ENCODE measurements at regions not wholly inside any gene's neighbourhood (a gene's known extent, or its start where the extent isn't known, plus 50 kb on each side); places are given as distances from the start of the nearest gene placed in this dataset.

DNA sequence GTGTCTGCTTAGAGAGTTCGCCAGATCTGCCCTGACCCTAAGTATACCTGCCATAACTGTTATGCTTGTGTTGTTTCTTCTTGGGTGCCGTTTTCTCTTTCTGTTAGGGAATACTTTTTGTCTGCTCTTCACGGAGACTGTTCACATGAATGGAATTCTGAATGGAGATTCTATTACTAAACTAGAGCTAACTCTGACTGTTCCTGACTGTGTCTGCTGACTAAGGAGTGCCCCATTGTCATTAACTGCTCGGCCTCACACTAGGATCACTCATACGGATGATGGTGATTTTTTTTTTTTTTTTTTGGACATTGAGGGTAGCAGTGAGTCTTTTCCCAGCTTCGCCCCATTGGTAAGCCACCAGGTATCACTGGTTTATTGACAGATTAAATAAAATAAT lies 104.8 kb upstream of the SLC8A1 start:
- Histone ChIP-seq H3K27ac (ENCODE audit: poor library complexity, severe bottlenecking) (no peak overlapping the region), H3K27me3 (ENCODE audit: insufficient read depth, poor library complexity, severe bottlenecking) (no peaks in the 10 kb centered on the region), H3K36me3 (ENCODE audit: low read depth) (no peaks in the 10 kb centered on the region), H3K4me1 (ENCODE audit: insufficient read depth, poor library complexity, severe bottlenecking) (no peaks in the 10 kb centered on the region), H3K9me3 (ENCODE audit: severe bottlenecking) (no peaks in the 10 kb centered on the region), H3K4me3 (ENCODE audit: severe bottlenecking) (no peak overlapping the region)
- DNase-seq (ENCODE audit: low spot score): no peak
- TF ChIP-seq, protein P1, sequence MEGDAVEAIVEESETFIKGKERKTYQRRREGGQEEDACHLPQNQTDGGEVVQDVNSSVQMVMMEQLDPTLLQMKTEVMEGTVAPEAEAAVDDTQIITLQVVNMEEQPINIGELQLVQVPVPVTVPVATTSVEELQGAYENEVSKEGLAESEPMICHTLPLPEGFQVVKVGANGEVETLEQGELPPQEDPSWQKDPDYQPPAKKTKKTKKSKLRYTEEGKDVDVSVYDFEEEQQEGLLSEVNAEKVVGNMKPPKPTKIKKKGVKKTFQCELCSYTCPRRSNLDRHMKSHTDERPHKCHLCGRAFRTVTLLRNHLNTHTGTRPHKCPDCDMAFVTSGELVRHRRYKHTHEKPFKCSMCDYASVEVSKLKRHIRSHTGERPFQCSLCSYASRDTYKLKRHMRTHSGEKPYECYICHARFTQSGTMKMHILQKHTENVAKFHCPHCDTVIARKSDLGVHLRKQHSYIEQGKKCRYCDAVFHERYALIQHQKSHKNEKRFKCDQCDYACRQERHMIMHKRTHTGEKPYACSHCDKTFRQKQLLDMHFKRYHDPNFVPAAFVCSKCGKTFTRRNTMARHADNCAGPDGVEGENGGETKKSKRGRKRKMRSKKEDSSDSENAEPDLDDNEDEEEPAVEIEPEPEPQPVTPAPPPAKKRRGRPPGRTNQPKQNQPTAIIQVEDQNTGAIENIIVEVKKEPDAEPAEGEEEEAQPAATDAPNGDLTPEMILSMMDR (IDR thresholded peaks at IDR 0.05; ENCODE audit: poor library complexity, severe bottlenecking): no peak
- ATAC-seq (ENCODE audit: low read depth): no peak

DNA sequence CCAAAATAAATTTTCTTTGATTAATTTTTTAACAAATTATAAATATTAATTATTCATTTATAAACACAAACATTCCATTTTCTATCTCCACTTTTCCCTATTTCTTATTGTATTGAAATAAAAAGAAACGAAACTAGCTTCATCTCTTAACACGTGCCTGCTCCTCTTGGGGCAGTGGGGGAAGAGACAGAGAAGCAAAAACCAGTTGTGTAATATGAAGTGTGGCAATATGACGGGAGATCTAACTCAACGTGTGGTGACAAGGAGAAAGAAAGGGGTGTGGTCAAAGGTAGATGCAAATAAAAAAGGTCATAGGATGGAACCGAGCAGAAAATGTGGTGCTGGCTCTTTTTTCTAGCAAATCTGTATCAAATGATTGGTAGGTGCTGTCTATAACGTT lies 106.9 kb upstream of the SLC8A1 start:
- Histone ChIP-seq H3K4me3 (ENCODE audit: severe bottlenecking) (no peak overlapping the region), H3K27me3 (ENCODE audit: insufficient read depth, poor library complexity, severe bottlenecking) (no peaks in the 10 kb centered on the region), H3K9me3 (ENCODE audit: severe bottlenecking) (no peaks in the 10 kb centered on the region), H3K4me1 (ENCODE audit: insufficient read depth, poor library complexity, severe bottlenecking) (no peaks in the 10 kb centered on the region), H3K36me3 (ENCODE audit: low read depth) (no peaks in the 10 kb centered on the region), H3K27ac (ENCODE audit: poor library complexity, severe bottlenecking) (no peak overlapping the region)
- DNase-seq (ENCODE audit: low spot score): no peak
- ATAC-seq (ENCODE audit: low read depth): no peak
- TF ChIP-seq, protein P1 (IDR thresholded peaks at IDR 0.05; ENCODE audit: poor library complexity, severe bottlenecking): no peak

DNA sequence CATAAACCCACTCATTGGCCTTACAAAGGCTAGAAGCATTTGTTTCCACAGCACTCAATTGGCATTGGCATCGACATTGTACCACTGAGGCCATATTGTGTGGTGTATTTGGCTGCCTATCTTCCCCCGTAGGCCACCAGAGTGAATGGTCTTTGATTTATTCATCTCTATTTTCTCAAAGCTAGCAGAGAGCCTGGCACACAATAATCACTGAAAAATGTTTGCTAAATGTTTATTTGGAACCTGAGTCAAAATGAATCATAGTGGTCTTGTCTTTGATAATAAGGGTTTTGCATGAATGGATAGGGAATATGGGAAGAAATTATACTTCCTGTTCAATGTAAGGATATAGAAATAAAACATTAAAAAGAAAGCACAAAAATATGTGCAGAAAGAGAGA lies 107.3 kb upstream of the SLC8A1 start:
- Histone ChIP-seq H3K27ac (ENCODE audit: poor library complexity, severe bottlenecking) (no peak overlapping the region), H3K36me3 (ENCODE audit: low read depth) (no peaks in the 10 kb centered on the region), H3K4me1 (ENCODE audit: insufficient read depth, poor library complexity, severe bottlenecking) (no peaks in the 10 kb centered on the region), H3K9me3 (ENCODE audit: severe bottlenecking) (no peaks in the 10 kb centered on the region), H3K4me3 (ENCODE audit: severe bottlenecking) (no peak overlapping the region), H3K27me3 (ENCODE audit: insufficient read depth, poor library complexity, severe bottlenecking) (no peaks in the 10 kb centered on the region)
- DNase-seq (ENCODE audit: low spot score) (no peak), ATAC-seq (ENCODE audit: low read depth) (no peak)
- TF ChIP-seq, protein P1 (IDR thresholded peaks at IDR 0.05; ENCODE audit: poor library complexity, severe bottlenecking): no peak

DNA sequence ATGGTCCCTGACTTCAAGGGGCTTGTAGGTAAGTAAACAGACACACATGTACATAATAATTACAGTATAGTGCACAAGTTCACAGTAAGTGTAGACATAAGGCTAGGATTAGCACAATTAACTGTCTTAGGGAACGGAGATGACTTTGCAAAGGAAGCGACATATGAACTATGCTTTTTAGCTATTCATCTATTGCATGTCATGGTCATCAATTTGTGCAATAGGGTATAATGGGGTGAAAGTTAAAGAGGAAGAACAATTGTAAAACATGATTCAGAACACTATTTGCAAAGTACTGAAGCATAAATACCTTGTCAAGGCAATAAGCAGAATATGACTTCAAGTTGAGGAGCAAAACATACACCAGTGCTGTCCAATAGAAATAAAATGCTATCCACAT lies 112.3 kb upstream of the SLC8A1 start:
- ATAC-seq (ENCODE audit: low read depth): no peak
- Histone ChIP-seq H3K4me3 (ENCODE audit: severe bottlenecking) (no peak overlapping the region), H3K9me3 (ENCODE audit: severe bottlenecking) (no peaks in the 10 kb centered on the region), H3K4me1 (ENCODE audit: insufficient read depth, poor library complexity, severe bottlenecking) (no peaks in the 10 kb centered on the region), H3K27me3 (ENCODE audit: insufficient read depth, poor library complexity, severe bottlenecking) (no peaks in the 10 kb centered on the region), H3K36me3 (ENCODE audit: low read depth) (no peaks in the 10 kb centered on the region), H3K27ac (ENCODE audit: poor library complexity, severe bottlenecking) (no peak overlapping the region)
- no peak for DNase-seq (ENCODE audit: low spot score)
- TF ChIP-seq, protein P1 (IDR thresholded peaks at IDR 0.05; ENCODE audit: poor library complexity, severe bottlenecking): no peak

DNA sequence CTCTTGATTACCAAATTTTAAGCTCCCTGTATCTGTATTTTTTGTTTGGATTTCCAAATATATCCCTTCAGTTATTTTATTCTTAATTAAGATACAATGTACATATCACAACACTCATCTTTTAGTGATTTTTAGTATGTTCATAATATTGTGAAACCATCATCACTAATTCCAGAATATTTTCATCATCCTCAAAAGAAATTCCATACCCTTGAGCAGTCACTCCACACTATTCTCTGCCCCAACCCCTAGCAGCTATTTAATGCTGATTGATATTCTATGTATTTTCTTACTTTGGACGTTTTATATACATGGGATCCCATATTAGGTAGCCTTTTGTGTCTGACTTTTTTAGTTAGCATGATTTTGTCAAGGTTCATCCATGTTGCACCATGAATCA lies 127.4 kb upstream of the SLC8A1 start:
- Histone ChIP-seq H3K4me3 (ENCODE audit: severe bottlenecking) (no peak overlapping the region), H3K9me3 (ENCODE audit: severe bottlenecking) (no peaks in the 10 kb centered on the region), H3K4me1 (ENCODE audit: insufficient read depth, poor library complexity, severe bottlenecking) (no peaks in the 10 kb centered on the region), H3K36me3 (ENCODE audit: low read depth) (no peaks in the 10 kb centered on the region), H3K27me3 (ENCODE audit: insufficient read depth, poor library complexity, severe bottlenecking) (no peaks in the 10 kb centered on the region), H3K27ac (ENCODE audit: poor library complexity, severe bottlenecking) (no peak overlapping the region)
- TF ChIP-seq, protein P1 (IDR thresholded peaks at IDR 0.05; ENCODE audit: poor library complexity, severe bottlenecking): no peak
- no peak for DNase-seq (ENCODE audit: low spot score)
- ATAC-seq (ENCODE audit: low read depth): no peak

All from RWPE2 (cell line).